ENCODE measurements at regions not wholly inside any gene's neighbourhood (a gene's known extent, or its start where the extent isn't known, plus 50 kb on each side); places are given as distances from the start of the nearest gene placed in this dataset.

DNA sequence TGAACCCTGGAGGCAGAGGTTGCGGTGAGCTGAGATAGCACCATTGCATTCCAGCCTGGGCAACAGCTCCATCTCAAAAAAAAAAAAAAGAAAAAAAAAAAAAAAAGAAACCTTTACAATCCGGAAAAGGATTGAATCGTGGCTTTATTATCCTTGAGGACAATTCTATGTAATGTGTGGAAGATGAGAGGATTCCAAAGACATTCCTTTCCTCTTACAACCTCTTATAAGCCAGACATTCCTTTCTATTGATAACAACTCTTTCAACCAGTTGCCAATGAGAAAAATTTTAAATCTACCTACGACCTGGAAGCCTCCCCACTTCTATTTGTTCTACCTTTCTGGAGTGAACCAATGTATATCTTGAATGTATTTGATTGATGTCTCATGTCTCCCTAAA lies 91.2 kb upstream of the EEF1E1 start:
- no peak overlapping the region for H3K4me3 ChIP-seq (replicated peaks in 1 of 3; ENCODE audit: low read depth in 2 of 3, low read length in 3 of 3)
- Mint-ChIP-seq H3K27me3 (ENCODE audit: low read depth in 3 of 3) (peaks cover 0 to 2% (median 0%) of the 10 kb centered on the region in 3 donors), H3K27ac (no peak overlapping the region), H3K4me1 (no peaks in the 10 kb centered on the region), H3K9me3 (peaks cover 0 to 6% (median 2%) of the 10 kb centered on the region in 7 donors), H3K36me3 (no peaks in the 10 kb centered on the region), H3K4me3 (no peak overlapping the region)
- no peaks in the 10 kb centered on the region for H3K27me3 ChIP-seq (ENCODE audit: control insufficient read depth in 2 of 2, insufficient read depth in 2 of 2, low read length in 2 of 2)
- no peak overlapping the region for H2AFZ ChIP-seq (ENCODE audit: insufficient read depth, low read depth, low read length, poor library complexity, severe bottlenecking)
- H3K9me3 ChIP-seq (replicated peaks in 1 of 2; ENCODE audit: control insufficient read depth in 1 of 2, insufficient read depth in 1 of 2, low read length in 2 of 2) = no peaks in the 10 kb centered on the region
- no CpG with 5 or more reads among the region's 4 CpGs for WGBS (ENCODE audit: insufficient coverage)
- intact Hi-C loops (cut with micrococcal nuclease) = no loop called here
- no peaks in the 10 kb centered on the region for H3K36me3 ChIP-seq (replicated peaks in 1 of 2; ENCODE audit: control insufficient read depth in 1 of 2, insufficient read depth in 2 of 2, low read length in 2 of 2)
- no peaks in the 10 kb centered on the region for H4K20me1 ChIP-seq (ENCODE audit: insufficient read depth, low read length)
- H3K4me1 ChIP-seq (ENCODE audit: control insufficient read depth in 1 of 2, insufficient read depth in 2 of 2, low read length in 2 of 2) = no peaks in the 10 kb centered on the region
- H3K9ac ChIP-seq (ENCODE audit: insufficient read depth, low read length, poor library complexity, severe bottlenecking) = no peak overlapping the region
- no peak overlapping the region for H3K27ac ChIP-seq (ENCODE audit: low read depth in 1 of 2, low read length in 2 of 2)
- TF ChIP-seq, protein P1, sequence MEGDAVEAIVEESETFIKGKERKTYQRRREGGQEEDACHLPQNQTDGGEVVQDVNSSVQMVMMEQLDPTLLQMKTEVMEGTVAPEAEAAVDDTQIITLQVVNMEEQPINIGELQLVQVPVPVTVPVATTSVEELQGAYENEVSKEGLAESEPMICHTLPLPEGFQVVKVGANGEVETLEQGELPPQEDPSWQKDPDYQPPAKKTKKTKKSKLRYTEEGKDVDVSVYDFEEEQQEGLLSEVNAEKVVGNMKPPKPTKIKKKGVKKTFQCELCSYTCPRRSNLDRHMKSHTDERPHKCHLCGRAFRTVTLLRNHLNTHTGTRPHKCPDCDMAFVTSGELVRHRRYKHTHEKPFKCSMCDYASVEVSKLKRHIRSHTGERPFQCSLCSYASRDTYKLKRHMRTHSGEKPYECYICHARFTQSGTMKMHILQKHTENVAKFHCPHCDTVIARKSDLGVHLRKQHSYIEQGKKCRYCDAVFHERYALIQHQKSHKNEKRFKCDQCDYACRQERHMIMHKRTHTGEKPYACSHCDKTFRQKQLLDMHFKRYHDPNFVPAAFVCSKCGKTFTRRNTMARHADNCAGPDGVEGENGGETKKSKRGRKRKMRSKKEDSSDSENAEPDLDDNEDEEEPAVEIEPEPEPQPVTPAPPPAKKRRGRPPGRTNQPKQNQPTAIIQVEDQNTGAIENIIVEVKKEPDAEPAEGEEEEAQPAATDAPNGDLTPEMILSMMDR (IDR thresholded peaks at IDR 0.05) = no peak
- no peak for DNase-seq
- no peaks in the 10 kb centered on the region for H3K79me2 ChIP-seq (ENCODE audit: insufficient read depth, low read length)
- H3K4me2 ChIP-seq (replicated peaks; ENCODE audit: extremely low read depth, low read length, poor library complexity, severe bottlenecking) = no peak overlapping the region

DNA sequence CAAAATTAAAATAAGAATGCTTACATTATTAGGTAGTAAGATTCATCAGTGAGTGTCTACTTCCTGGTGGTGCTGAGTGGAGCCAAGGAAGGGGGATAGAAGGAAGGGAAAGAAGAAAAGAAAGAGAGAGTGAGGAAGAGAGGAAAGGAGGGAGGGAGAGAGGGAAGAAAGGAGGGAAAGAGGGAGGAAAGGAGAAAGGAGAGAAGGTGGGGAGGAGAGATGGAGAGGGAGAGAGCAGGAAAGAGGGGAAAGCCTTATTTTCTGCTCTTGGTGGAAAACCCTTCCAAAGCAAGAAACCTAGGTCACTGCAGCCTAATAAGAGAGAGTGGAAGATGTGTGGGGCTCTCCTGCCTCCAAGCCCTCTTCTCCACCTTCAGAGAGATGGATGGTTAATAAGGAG lies 90.2 kb upstream of the EEF1E1 start:
- H3K4me3 Mint-ChIP-seq = no peak overlapping the region
- H3K9me3 ChIP-seq (replicated peaks in 1 of 2; ENCODE audit: control insufficient read depth in 1 of 2, insufficient read depth in 1 of 2, low read length in 2 of 2) = no peaks in the 10 kb centered on the region
- H3K4me2 ChIP-seq (replicated peaks; ENCODE audit: extremely low read depth, low read length, poor library complexity, severe bottlenecking) = no peak overlapping the region
- H3K27me3 Mint-ChIP-seq (ENCODE audit: low read depth in 3 of 3) = peaks cover 0 to 2% (median 0%) of the 10 kb centered on the region in 3 donors
- intact Hi-C loops (cut with micrococcal nuclease) = no loop called here
- no peak overlapping the region for H3K4me3 ChIP-seq (replicated peaks in 1 of 3; ENCODE audit: low read depth in 2 of 3, low read length in 3 of 3)
- no peaks in the 10 kb centered on the region for H3K36me3 ChIP-seq (replicated peaks in 1 of 2; ENCODE audit: control insufficient read depth in 1 of 2, insufficient read depth in 2 of 2, low read length in 2 of 2)
- no peak for DNase-seq
- no peak overlapping the region for H3K27ac Mint-ChIP-seq
- H3K4me1 ChIP-seq (ENCODE audit: control insufficient read depth in 1 of 2, insufficient read depth in 2 of 2, low read length in 2 of 2) = no peaks in the 10 kb centered on the region
- H4K20me1 ChIP-seq (ENCODE audit: insufficient read depth, low read length) = no peaks in the 10 kb centered on the region
- peaks cover 0 to 6% (median 2%) of the 10 kb centered on the region in 7 donors for H3K9me3 Mint-ChIP-seq
- TF ChIP-seq, protein P1 (IDR thresholded peaks at IDR 0.05) = no peak
- H3K27ac ChIP-seq (ENCODE audit: low read depth in 1 of 2, low read length in 2 of 2) = no peak overlapping the region
- no peak overlapping the region for H2AFZ ChIP-seq (ENCODE audit: insufficient read depth, low read depth, low read length, poor library complexity, severe bottlenecking)
- no peak overlapping the region for H3K9ac ChIP-seq (ENCODE audit: insufficient read depth, low read length, poor library complexity, severe bottlenecking)
- no peaks in the 10 kb centered on the region for H3K27me3 ChIP-seq (ENCODE audit: control insufficient read depth in 2 of 2, insufficient read depth in 2 of 2, low read length in 2 of 2)
- H3K79me2 ChIP-seq (ENCODE audit: insufficient read depth, low read length) = no peaks in the 10 kb centered on the region
- no peaks in the 10 kb centered on the region for H3K4me1 Mint-ChIP-seq
- H3K36me3 Mint-ChIP-seq = no peaks in the 10 kb centered on the region
